K562 (cell line): ENCODE measurements at regions not wholly inside any gene's neighbourhood (a gene's known extent, or its start where the extent isn't known, plus 50 kb on each side); places are given as distances from the start of the nearest gene placed in this dataset.

ENCODE experiments used
- ATAC-seq: fragments of 200-7000 bp; cut with Tn5 transposase; 3 replicates; pipeline ENCODE4 v1.9.1; 2020; ENCODE audit warnings: moderate library complexity
- BruUV-seq: library from RNA; stranded (reverse); fragments of 400-500 nt; replicated peaks from 2 replicates; lab custom pipeline; 2021; lab: Mats Ljungman, UMichigan
- CTCF ChIA-PET: fragments of 300-600 bp; formaldehyde crosslinking; extraction: SDS; loops from one replicate; lab custom pipeline; 2021; ENCODE audit warnings: low intra/inter-chr PET ratio; lab: Yijun Ruan, JAX
- POLR2A ChIA-PET: fragments of 300-600, 350-650 bp; sonication (Branson Sonifier 250); formaldehyde crosslinking; extraction: SDS; loops from one replicate; lab custom pipeline; 2021; ENCODE audit warnings: antibody characterized with exemption, inconsistent platforms; lab: Yijun Ruan, JAX
- DNase-seq, 4 experiments: peaks; one replicate each; pipeline versions ENCODE4 v3.0.0 to v3.0.0-alpha.2; 2011 to 2018; ENCODE audit warnings: low spot score in 3 of 4, mixed read lengths in 3 of 4; ENCODE audit errors: extremely low read depth in 1 of 4
- FAIRE-seq: peaks from 2 replicates; lab custom pipeline; 2011; peaks lifted over from hg19 to GRCh38; lab: Jason Lieb, UNC
- H2AFZ ChIP-seq: 2 replicates; pipeline ENCODE4 v1.6.0; 2011; ENCODE audit warnings: low read depth, low read length, control low read depth, inconsistent platforms
- H3K27ac ChIP-seq: fragments of 200-600 bp; 3 replicates; pipeline ENCODE4 v1.8.0; 2011; ENCODE audit warnings: low read depth, mild to moderate bottlenecking, control low read depth, inconsistent platforms, low read length, moderate library complexity, mixed read lengths; ENCODE audit errors: extremely low read depth
- H3K27me3 ChIP-seq, 2 experiments: fragments of 300-600 bp in 1 of 2; 2 replicates in 1 of 2; 3 replicates in 1 of 2; pipeline versions ENCODE4 v1.6.0 to v1.8.0; 2011; ENCODE audit warnings: inconsistent platforms in 2 of 2, low read length in 2 of 2, mild to moderate bottlenecking in 1 of 2, mixed read lengths in 1 of 2, moderate library complexity in 1 of 2; ENCODE audit not compliant: control insufficient read depth in 2 of 2, insufficient read depth in 2 of 2
- H3K36me3 ChIP-seq: fragments of 300-600 bp; 3 replicates; pipeline ENCODE4 v1.8.0; 2011; ENCODE audit warnings: mild to moderate bottlenecking, low read length, inconsistent platforms; ENCODE audit not compliant: control insufficient read depth, insufficient read depth
- H3K4me1 ChIP-seq, 2 experiments: fragments of 200-600 bp in 1 of 2; replicated peaks in 1 of 2; 2 replicates in 1 of 2; 3 replicates in 1 of 2; pipeline versions ENCODE4 v1.5.1 to v1.8.0; 2011; ENCODE audit warnings: inconsistent platforms in 2 of 2, low read length in 2 of 2, mild to moderate bottlenecking in 1 of 2, mixed read lengths in 1 of 2, moderate library complexity in 1 of 2; ENCODE audit not compliant: control insufficient read depth in 2 of 2, insufficient read depth in 2 of 2
- H3K4me2 ChIP-seq: 2 replicates; pipeline ENCODE4 v1.6.1; 2011; ENCODE audit warnings: low read length, control low read depth, inconsistent platforms, mixed read lengths; ENCODE audit not compliant: insufficient read depth
- H3K4me3 ChIP-seq: fragments of 200-600 bp; sonication (generic), shearing (Covaris generic); 2 replicates; pipeline ENCODE4 v1.5.1; 2016; ENCODE audit warnings: control low read depth, inconsistent platforms
- H3K79me2 ChIP-seq: fragments of 200-600 bp; 3 replicates; pipeline ENCODE4 v1.8.0; 2011; ENCODE audit warnings: low read length, inconsistent platforms; ENCODE audit not compliant: control insufficient read depth, insufficient read depth
- H3K9ac ChIP-seq, 2 experiments: 2 replicates each; pipeline versions ENCODE4 v1.6.0 to v1.6.1; 2011; ENCODE audit warnings: low read depth in 2 of 2, low read length in 2 of 2, control low read depth in 1 of 2, inconsistent platforms in 1 of 2, mild to moderate bottlenecking in 1 of 2, mixed read lengths in 1 of 2; ENCODE audit not compliant: insufficient read depth in 1 of 2
- H3K9me1 ChIP-seq: one replicate; pipeline ENCODE4 v1.6.0; 2011; ENCODE audit warnings: inconsistent platforms, mild to moderate bottlenecking, low read length, moderate library complexity; ENCODE audit not compliant: control insufficient read depth, insufficient read depth
- H3K9me3 ChIP-seq: replicated peaks from 2 replicates; pipeline ENCODE4 v1.5.1; 2011; ENCODE audit warnings: low read depth, low read length, inconsistent platforms; ENCODE audit not compliant: control insufficient read depth, insufficient read depth
- H4K20me1 ChIP-seq: replicated peaks from 2 replicates; pipeline ENCODE4 v1.6.1; 2011; ENCODE audit warnings: low read length, inconsistent platforms, mixed read lengths; ENCODE audit not compliant: control insufficient read depth, insufficient read depth
- CEBPG ChIP-seq, 3 experiments: fragments of 200-800 bp in 1 of 3; sonication (Bioruptor generic) in 1 of 3; sonication (generic) in 1 of 3; formaldehyde crosslinking in 1 of 3; IDR thresholded peaks in 2 of 3; conservative IDR thresholded peaks in 1 of 3; 2 replicates each; pipeline versions ENCODE4 v1.6.1 to v1.8.0; 2016 to 2022; ENCODE audit warnings: missing compliant biosample characterization in 2 of 3, missing genetic modification characterization in 2 of 3, mild to moderate bottlenecking in 1 of 3, missing genetic modification reagents in 1 of 3
- FOXK1 ChIP-seq: sonication (generic); formaldehyde crosslinking; IDR thresholded peaks from 2 replicates; pipeline ENCODE4 v1.8.0; 2022; ENCODE audit warnings: missing genetic modification reagents, mild to moderate bottlenecking, borderline replicate concordance
- RERE ChIP-seq: sonication (generic); formaldehyde crosslinking; IDR thresholded peaks from 2 replicates; pipeline ENCODE4 v1.8.0; 2023; ENCODE audit warnings: missing genetic modification reagents, mild to moderate bottlenecking, borderline replicate concordance
- SRSF1 ChIP-seq: fragments of 200-400 bp; formaldehyde crosslinking; IDR thresholded peaks from 2 replicates; pipeline ENCODE4 v1.6.1; 2017; ENCODE audit warnings: mild to moderate bottlenecking, low read depth, low read length, moderate library complexity
- TCFL5 ChIP-seq: fragments of 250-450 bp; sonication (Bioruptor Pico); conservative IDR thresholded peaks from 2 replicates; pipeline ENCODE4 v1.6.1; 2021; ENCODE audit warnings: mild to moderate bottlenecking, moderate library complexity, matching md5 sums
- ZNF584 ChIP-seq: fragments of 200-800 bp; sonication (Bioruptor generic); IDR thresholded peaks from 2 replicates; pipeline ENCODE4 v1.6.1; 2016; ENCODE audit warnings: low read depth, mild to moderate bottlenecking, missing genetic modification characterization, missing compliant biosample characterization
- in situ Hi-C: fragments of 300-500 bp; cut with MboI; formaldehyde crosslinking; loops from 4 replicates; pipeline ENCODE4 v1.15.0; 2018; ENCODE audit warnings: inconsistent platforms, mixed read lengths
- intact Hi-C: fragments of 100-400 bp; cut with micrococcal nuclease; formaldehyde crosslinking; loops from 2 replicates; pipeline ENCODE4 v1.14.2; 2022
- TF ChIP-seq, protein P1 (sequence below), 2 experiments: fragments of 200-800 bp in 1 of 2; sonication (Bioruptor generic) in 1 of 2; sonication (generic) in 1 of 2; formaldehyde crosslinking in 1 of 2; IDR thresholded peaks in 1 of 2; conservative IDR thresholded peaks in 1 of 2; 2 replicates each; pipeline versions ENCODE4 v1.5.0 to v1.6.1; 2016 to 2020; ENCODE audit warnings: missing compliant biosample characterization in 1 of 2, missing genetic modification characterization in 1 of 2, missing genetic modification reagents in 1 of 2
- TF ChIP-seq, protein P2 (sequence below): fragments of 250-450 bp; sonication (Bioruptor Pico); IDR thresholded peaks from 2 replicates; pipeline ENCODE4 v1.5.0; 2021

DNA sequence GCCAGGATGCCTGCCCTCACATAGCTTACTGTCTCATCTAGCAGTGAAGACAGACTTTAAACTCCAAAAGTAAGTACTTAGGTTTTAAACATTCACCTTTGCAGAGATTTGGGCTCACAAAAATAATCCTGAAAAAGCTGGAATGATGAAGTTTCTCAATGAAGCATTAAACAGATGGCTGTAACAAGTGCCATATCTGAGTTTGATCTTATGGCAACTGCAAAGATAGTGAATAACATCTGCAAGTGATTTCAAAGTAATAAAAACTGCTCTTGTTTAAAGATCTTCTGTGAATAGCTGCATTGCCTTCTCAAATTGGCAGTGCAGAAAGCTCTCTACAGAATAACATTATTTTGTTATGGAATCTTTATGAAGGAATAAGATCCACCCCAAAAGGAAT, 271.2 kb upstream of the SMIM31 start:
- no peak for TF ChIP-seq CEBPG (CRISPR knock-in tag; IDR thresholded peaks at IDR 0.05)
- TF ChIP-seq CEBPG (tag; conservative IDR thresholded peaks at IDR 0.05 in 1 of 2, IDR thresholded peaks at IDR 0.05 in 1 of 2): no peak
- no peak for TF ChIP-seq RERE (CRISPR knock-in tag)
- TF ChIP-seq FOXK1: no peak
- TF ChIP-seq, protein P1, sequence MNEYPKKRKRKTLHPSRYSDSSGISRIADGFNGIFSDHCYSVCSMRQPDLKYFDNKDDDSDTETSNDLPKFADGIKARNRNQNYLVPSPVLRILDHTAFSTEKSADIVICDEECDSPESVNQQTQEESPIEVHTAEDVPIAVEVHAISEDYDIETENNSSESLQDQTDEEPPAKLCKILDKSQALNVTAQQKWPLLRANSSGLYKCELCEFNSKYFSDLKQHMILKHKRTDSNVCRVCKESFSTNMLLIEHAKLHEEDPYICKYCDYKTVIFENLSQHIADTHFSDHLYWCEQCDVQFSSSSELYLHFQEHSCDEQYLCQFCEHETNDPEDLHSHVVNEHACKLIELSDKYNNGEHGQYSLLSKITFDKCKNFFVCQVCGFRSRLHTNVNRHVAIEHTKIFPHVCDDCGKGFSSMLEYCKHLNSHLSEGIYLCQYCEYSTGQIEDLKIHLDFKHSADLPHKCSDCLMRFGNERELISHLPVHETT (CRISPR knock-in tag; conservative IDR thresholded peaks at IDR 0.05 in 1 of 2, IDR thresholded peaks at IDR 0.05 in 1 of 2): no peak
- TF ChIP-seq ZNF584 (CRISPR knock-in tag): no peak
- no peak for TF ChIP-seq TCFL5 (CRISPR knock-in tag)
- TF ChIP-seq SRSF1: no peak
- TF ChIP-seq, protein P2, sequence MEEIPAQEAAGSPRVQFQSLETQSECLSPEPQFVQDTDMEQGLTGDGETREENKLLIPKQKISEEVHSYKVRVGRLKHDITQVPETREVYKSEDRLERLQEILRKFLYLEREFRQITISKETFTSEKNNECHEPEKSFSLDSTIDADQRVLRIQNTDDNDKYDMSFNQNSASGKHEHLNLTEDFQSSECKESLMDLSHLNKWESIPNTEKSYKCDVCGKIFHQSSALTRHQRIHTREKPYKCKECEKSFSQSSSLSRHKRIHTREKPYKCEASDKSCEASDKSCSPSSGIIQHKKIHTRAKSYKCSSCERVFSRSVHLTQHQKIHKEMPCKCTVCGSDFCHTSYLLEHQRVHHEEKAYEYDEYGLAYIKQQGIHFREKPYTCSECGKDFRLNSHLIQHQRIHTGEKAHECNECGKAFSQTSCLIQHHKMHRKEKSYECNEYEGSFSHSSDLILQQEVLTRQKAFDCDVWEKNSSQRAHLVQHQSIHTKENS (CRISPR knock-in tag): no peak
- POLR2A ChIA-PET: no interaction called here
- intact Hi-C loops: no loop called here
- Histone ChIP-seq H3K27ac (no peak overlapping the region), H3K4me1 (no peaks in the 10 kb centered on the region), H3K4me2 (no peak overlapping the region), H4K20me1 (no peaks in the 10 kb centered on the region), H3K36me3 (no peaks in the 10 kb centered on the region), H2AFZ (no peak overlapping the region), H3K27me3 (no peaks in the 10 kb centered on the region), H3K4me3 (no peak overlapping the region), H3K9ac (no peak overlapping the region), H3K79me2 (no peaks in the 10 kb centered on the region), H3K9me1 (no peaks in the 10 kb centered on the region), H3K9me3 (no peaks in the 10 kb centered on the region)
- DNase-seq (no peak), ATAC-seq (no peak), FAIRE-seq (no peak)
- CTCF ChIA-PET: no interaction called here
- BruUV-seq: no TSS peak
- in situ Hi-C loops: no loop called here
